Activated CD4-positive, alpha-beta memory T cell treated with anti-CD3 and anti-CD28 coated beads for 36 hours (primary cell): ENCODE measurements at regions not wholly inside any gene's neighbourhood (a gene's known extent, or its start where the extent isn't known, plus 50 kb on each side); places are given as distances from the start of the nearest gene placed in this dataset.
"Not testable (repeated sequence)": the region's sequence is repeated elsewhere in the genome, so short reads cannot be mapped to it uniquely, and the experiment has no call there.

Source experiments
- CTCF ChIA-PET: fragments of 350-600 bp; sonication (Branson Sonifier 250); formaldehyde crosslinking; loops from one replicate; lab custom pipeline; 2021; ENCODE audit warnings: antibody characterized with exemption, inconsistent platforms; lab: Charles Lee
- POLR2A ChIA-PET: fragments of 350-600 bp; sonication (Branson Sonifier 250); formaldehyde crosslinking; loops from one replicate; lab custom pipeline; 2021; ENCODE audit warnings: antibody characterized with exemption; lab: Charles Lee
- DNase-seq: peaks from one replicate; pipeline ENCODE4 v3.0.0-alpha.2; 2020
- H3K27ac Mint-ChIP-seq: one replicate; pipeline ENCODE4 v1.8.0; 2021; ENCODE audit warnings: mixed read lengths
- H3K27me3 Mint-ChIP-seq: one replicate; pipeline ENCODE4 v1.8.0; 2021; ENCODE audit warnings: mixed read lengths
- H3K36me3 Mint-ChIP-seq: one replicate; pipeline ENCODE4 v1.8.0; 2021; ENCODE audit warnings: mixed read lengths
- H3K4me1 Mint-ChIP-seq: one replicate; pipeline ENCODE4 v1.8.0; 2021; ENCODE audit warnings: low read depth, mixed read lengths
- H3K4me3 Mint-ChIP-seq: one replicate; pipeline ENCODE4 v1.8.0; 2021; ENCODE audit warnings: mild to moderate bottlenecking, mixed read lengths
- H3K9me3 Mint-ChIP-seq: one replicate; pipeline ENCODE4 v1.8.0; 2021; ENCODE audit warnings: mixed read lengths
- intact Hi-C: fragments of 100-400 bp; cut with micrococcal nuclease; formaldehyde crosslinking; loops from one replicate; pipeline ENCODE4 v1.15.1; 2023

DNA sequence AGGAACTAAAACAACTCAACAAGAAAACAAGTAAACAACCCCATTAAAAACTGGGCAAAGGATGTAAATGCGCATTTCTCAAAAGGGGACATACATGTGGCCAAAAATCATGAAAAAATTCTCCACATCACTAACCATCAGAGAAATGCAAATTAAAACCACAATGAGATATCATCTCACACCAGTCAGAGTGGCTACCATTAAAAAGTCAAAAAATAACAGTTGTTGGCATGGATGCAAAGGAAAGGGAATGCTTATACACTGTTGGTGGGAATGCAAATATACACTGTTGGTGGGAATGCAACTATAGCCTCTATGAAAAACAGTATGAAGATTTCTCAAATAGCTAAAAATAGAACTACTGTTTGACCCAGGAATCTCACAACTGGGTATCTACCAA lies 60.0 kb upstream of the LANCL2 start:
- Mint-ChIP-seq H3K4me3 (no peak overlapping the region), H3K4me1 (peaks cover 37% of the 10 kb centered on the region), H3K36me3 (no peaks in the 10 kb centered on the region), H3K27ac (no peak overlapping the region), H3K9me3 (no peaks in the 10 kb centered on the region), H3K27me3 (peaks cover 31% of the 10 kb centered on the region)
- no peak for DNase-seq
- CTCF ChIA-PET, result interaction anchor here (0.7 kb wide), 1 partner anchor 31 kb away, joined by 3 read pairs; no protein-coding TSS in a partner anchor
- POLR2A ChIA-PET, result no interaction called here
- intact Hi-C loops, result no loop called here

DNA sequence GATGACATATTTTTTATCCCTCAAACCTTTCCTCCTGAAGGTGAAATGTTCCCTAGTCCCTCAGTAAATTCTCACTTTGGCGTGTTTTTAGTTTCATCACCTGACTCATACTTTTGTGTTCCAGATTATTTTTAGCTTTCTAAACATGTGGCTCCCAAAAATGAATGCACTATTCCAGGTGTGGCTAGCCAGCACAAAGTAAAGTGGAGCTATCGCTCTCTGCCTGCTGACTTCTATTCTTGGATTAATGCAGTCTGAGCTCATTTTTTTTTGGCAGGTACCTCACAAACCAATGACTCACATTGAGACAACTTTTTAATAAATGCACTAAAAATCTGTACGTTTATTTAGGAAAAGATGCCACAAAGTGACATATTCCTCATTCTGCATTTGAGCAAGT lies 58.8 kb upstream of the LANCL2 start:
- POLR2A ChIA-PET, result no interaction called here
- Mint-ChIP-seq H3K4me1 (peaks cover 43% of the 10 kb centered on the region), H3K27ac (no peak overlapping the region)

DNA sequence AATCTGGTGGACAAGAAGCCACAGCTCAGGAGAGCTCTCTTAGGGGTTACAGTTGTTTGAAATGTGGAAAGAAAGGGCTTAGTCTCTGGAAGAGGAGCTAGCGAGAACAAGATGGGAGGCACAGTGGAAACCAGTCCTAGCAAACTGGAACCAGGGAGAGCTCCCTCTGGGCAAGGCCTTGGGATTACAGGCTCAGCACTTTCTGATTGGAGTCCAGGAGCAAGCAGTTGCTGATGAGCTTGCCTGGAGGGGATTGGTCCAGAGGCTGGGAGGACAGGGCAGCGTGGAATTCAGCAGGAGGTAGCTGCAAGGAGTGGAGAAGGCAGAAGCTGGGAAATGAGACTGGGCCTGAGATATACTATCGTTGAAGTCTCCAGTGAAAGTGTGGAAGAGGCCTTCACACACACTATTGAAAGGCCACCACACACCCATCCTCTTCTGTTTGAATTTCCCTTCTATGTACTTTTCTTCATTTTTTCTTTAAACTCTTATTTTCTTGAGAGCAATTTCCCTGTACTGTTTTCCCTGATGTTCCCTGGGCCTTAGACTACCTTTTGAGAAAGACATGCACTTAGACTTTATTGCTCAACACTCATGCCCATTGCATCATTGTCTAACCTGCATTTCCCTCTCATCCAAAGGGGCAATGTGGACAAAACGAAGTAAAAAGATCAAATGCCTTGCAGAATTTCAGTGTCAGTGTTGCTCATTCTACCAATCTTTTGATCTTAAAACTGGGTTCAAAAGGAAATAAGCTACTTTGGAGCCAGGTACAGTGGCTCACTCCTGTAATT lies 57.8 kb upstream of the LANCL2 start:
- POLR2A ChIA-PET, result interaction anchor here (3.0 to 3.7 kb wide), 2 partner anchors 58 to 226 kb away, joined by 32 to 54 read pairs; partner anchors contain the start of gene LANCL2
- Mint-ChIP-seq H3K4me3 (no peak overlapping the region), H3K27ac (no peak overlapping the region), H3K36me3 (peaks cover 2% of the 10 kb centered on the region), H3K4me1 (peaks cover 43% of the 10 kb centered on the region), H3K9me3 (peaks cover 12% of the 10 kb centered on the region), H3K27me3 (peaks cover 30% of the 10 kb centered on the region)
- CTCF ChIA-PET, result interaction anchor here (0.8 to 3.3 kb wide), 6 partner anchors 27 to 799 kb away, joined by 3 to 20 read pairs (median 4); no protein-coding TSS in a partner anchor
- intact Hi-C loops, result no loop called here
- DNase-seq, result no peak

More for the DNA sequence above, 58.8 kb upstream of the LANCL2 start:
- peaks cover 12% of the 10 kb centered on the region for H3K9me3 Mint-ChIP-seq
- DNase-seq, result no peak
- peaks cover 34% of the 10 kb centered on the region for H3K27me3 Mint-ChIP-seq
- intact Hi-C loops, result no loop called here
- CTCF ChIA-PET, result interaction anchor here (0.9 to 2.3 kb wide), 3 partner anchors 51 to 109 kb away, joined by 3 to 5 read pairs (median 3); no protein-coding TSS in a partner anchor
- H3K4me3 Mint-ChIP-seq, result no peak overlapping the region
- H3K36me3 Mint-ChIP-seq, result peaks cover 2% of the 10 kb centered on the region

DNA sequence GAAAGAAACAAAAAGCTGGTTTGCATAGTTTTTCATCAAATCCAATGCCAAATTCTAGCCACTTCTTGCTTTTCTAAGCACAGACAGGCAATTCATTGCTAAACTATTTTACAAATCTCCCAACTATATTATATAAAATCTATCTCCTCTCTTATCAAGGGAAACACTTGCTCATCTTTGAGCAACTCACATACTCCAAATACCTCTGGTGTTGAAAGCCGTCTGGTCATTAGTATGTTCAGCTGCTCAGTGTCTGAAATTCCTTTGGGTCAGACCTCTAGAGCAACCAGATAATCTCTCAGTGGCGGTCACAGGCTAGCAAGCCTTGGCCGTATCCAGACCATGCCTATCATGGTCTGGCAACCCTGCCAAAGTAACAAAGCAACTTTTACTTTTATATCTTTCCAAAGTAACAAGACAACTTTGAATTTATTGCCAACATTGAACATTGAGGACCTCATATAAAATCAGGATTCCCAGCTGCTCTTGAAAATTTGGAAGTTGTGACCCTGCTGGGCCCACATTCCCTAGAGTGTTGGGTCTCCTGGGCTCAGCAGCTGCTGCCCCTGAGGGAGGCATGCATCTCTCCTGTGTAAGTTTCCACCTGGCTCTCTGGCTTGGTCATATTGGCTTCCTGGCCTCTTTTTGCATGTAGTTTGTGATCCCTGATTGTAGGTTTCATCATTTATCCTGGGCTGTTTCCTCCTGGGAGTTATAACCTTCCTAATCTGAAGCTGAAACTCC lies 56.8 kb upstream of the LANCL2 start:
- POLR2A ChIA-PET, result interaction anchor here (0.8 to 3.7 kb wide), 14 partner anchors 40 to 313 kb away, joined by 3 to 54 read pairs (median 6); partner anchors contain the start of gene LANCL2

DNA sequence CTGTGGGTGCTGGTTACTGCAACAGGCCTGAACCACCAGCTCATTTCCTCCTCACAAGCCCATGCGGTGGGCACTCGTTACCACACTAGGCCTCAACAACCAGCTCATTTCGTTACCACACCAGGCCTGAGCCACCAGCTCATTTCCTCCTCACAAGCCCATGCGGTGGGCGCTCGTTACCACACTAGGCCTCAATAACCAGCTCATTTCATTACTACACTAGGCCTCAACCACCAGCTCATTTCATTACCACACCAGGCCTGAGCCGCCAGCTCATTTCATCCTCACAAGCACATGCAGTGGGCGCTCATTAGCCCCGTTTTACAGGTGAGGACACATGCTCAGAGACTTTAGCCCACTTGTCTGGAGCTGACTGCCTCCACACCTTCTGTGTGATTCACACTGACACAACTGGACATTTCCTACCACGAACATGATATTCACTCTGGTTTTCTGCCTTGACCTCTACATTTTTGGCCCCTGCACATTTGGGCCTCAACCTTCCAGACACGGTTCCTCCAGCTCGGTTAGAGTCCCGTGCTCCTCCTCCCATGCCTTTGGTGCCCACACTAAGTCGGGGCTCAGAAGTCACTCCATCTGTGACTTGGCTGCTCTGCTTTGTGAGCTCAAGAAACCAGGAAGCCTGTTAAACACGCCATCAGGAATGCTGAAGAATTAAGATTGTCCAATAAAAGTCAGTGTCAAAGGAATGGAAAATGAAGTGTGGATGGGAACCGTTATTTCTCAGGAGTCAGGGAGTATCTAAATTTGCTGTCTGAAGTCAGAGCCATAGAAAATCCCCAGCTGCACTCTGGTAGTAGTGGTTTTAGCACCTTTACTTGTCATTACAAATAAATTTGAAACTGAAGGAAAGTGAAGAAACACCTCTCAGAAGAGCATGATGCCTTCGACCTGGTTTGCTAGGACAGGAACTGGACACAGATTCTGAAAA lies 55.8 kb upstream of the LANCL2 start:
- DNase-seq, result peak; percentile 95
- ChIA-PET CTCF (interaction anchor here (0.7 to 3.3 kb wide), 9 partner anchors 17 to 224 kb away, joined by 3 to 20 read pairs (median 3); partner anchors contain the start of gene LANCL2), POLR2A (interaction anchor here (0.8 to 3.7 kb wide), 16 partner anchors 39 to 314 kb away, joined by 3 to 54 read pairs (median 6); partner anchors contain the start of gene LANCL2)
- Mint-ChIP-seq H3K36me3 (peaks cover 2% of the 10 kb centered on the region), H3K27me3 (peaks cover 25% of the 10 kb centered on the region), H3K9me3 (peaks cover 12% of the 10 kb centered on the region), H3K27ac (peak overlapping the region; percentile 90), H3K4me3 (peak overlapping the region; percentile 16), H3K4me1 (peaks cover 43% of the 10 kb centered on the region)
- intact Hi-C loops, result loop anchor here (1.0 to 2.0 kb wide), 9 partner anchors 39 to 550 kb away; partner anchors contain the start of genes LANCL2 and SEC61G

More for the DNA sequence above, 56.8 kb upstream of the LANCL2 start:
- Mint-ChIP-seq H3K4me1 (peaks cover 43% of the 10 kb centered on the region), H3K9me3 (peaks cover 12% of the 10 kb centered on the region), H3K27me3 (peaks cover 30% of the 10 kb centered on the region), H3K27ac (peak overlapping the region; percentile 90), H3K36me3 (peaks cover 2% of the 10 kb centered on the region), H3K4me3 (peak overlapping the region; percentile 16)
- peak; percentile 11 for DNase-seq
- CTCF ChIA-PET, result interaction anchor here (0.7 to 3.3 kb wide), 9 partner anchors 21 to 798 kb away, joined by 3 to 20 read pairs (median 3); partner anchors contain the start of gene LANCL2
- intact Hi-C loops, result loop anchor here (2.0 kb wide), 1 partner anchor 176 kb away; no protein-coding TSS in a partner anchor

DNA sequence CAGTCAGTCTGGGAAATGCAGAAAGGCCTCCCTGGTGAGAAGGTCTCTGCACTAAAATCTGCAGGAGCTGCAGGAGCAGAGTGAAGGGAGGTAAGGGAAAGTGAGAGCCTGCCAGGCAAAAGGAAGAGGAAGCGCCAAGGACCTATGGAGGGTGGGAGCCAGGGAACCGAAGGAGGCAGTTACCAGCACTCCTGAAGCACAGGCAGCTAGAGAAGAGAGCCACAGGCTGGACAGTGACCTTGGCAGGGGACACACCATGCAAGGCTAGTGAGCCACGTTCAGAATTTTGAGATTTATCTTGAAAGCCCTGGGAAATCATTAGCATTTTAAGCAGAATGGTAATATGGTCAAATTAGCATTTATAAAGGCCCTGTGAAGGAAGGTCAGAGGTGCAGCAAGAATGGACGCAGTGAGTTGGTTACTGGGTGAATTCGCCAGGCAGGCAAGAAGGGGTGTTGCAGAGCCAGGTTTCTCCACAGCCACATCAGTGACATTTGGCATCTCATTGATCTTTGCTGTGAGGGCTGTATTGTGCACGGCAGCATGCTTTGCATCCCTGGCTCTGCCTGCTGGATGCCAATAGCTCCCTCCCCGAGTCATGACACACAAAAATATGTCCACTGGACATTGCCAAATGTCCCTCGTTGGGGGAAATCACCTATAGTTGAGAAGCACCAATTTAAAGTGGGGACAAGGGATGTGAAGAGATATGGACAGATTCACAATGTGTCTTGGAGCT lies 54.7 kb upstream of the LANCL2 start:
- intact Hi-C loops, result no loop called here
- Mint-ChIP-seq H3K27me3 (peaks cover 22% of the 10 kb centered on the region), H3K4me3 (no peak overlapping the region), H3K9me3 (peaks cover 12% of the 10 kb centered on the region), H3K4me1 (peaks cover 43% of the 10 kb centered on the region), H3K27ac (no peak overlapping the region), H3K36me3 (peaks cover 2% of the 10 kb centered on the region)
- CTCF ChIA-PET, result interaction anchor here (1.1 to 3.3 kb wide), 2 partner anchors 16 to 223 kb away, joined by 3 to 20 read pairs; no protein-coding TSS in a partner anchor
- POLR2A ChIA-PET, result interaction anchor here (3.0 to 3.7 kb wide), 2 partner anchors 55 to 223 kb away, joined by 32 to 54 read pairs; partner anchors contain the start of gene LANCL2
- no peak for DNase-seq

DNA sequence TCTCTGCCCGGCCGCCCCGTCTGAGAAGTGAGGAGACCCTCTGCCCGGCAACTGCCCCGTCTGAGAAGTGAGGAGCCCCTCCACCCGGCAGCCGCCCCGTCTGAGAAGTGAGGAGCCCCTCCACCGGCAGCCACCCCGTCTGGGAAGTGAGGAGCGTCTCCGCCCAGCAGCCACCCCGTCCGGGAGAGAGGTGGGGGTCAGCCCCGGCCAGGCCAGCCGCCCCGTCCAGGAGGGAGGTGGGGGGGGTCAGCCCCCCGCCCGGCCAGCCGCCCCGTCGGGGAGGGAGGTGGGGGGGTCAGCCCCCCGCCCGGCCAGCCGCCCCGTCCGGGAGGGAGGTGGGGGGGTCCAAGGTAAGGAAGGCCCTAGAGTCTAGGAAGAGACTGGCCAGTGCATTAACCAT lies 53.2 kb upstream of the LANCL2 start:
- POLR2A ChIA-PET, H3K36me3 Mint-ChIP-seq, H3K4me3 Mint-ChIP-seq, intact Hi-C loops, CTCF ChIA-PET, H3K27ac Mint-ChIP-seq, DNase-seq: not testable (repeated sequence)
- H3K9me3 Mint-ChIP-seq, result peaks cover 12% of the 10 kb centered on the region
- H3K27me3 Mint-ChIP-seq, result peaks cover 21% of the 10 kb centered on the region
- peaks cover 36% of the 10 kb centered on the region for H3K4me1 Mint-ChIP-seq

DNA sequence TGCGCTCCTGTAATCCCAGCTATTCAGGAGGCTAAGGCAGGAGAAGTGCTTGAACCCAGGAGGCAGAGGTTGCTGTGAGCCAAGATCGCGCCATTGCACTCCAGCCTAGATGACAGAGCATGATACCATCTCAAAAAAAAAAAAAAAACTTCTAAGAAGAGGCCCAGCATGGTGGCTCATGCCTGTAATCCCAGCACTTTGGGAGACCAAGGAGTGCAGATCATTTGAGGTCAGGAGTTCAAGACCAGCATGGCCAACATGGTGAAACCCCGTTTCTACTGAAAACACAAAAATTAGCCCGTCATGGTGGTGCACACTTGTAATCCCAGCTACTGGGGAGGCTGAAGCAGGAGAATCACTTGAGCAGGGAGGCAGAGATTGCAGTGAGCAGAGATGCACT lies 51.5 kb upstream of the LANCL2 start:
- intact Hi-C loops, POLR2A ChIA-PET, DNase-seq, H3K27ac Mint-ChIP-seq, H3K36me3 Mint-ChIP-seq, H3K4me3 Mint-ChIP-seq, CTCF ChIA-PET: not testable (repeated sequence)
- peaks cover 28% of the 10 kb centered on the region for H3K27me3 Mint-ChIP-seq
- H3K4me1 Mint-ChIP-seq, result peaks cover 21% of the 10 kb centered on the region
- H3K9me3 Mint-ChIP-seq, result peaks cover 12% of the 10 kb centered on the region

DNA sequence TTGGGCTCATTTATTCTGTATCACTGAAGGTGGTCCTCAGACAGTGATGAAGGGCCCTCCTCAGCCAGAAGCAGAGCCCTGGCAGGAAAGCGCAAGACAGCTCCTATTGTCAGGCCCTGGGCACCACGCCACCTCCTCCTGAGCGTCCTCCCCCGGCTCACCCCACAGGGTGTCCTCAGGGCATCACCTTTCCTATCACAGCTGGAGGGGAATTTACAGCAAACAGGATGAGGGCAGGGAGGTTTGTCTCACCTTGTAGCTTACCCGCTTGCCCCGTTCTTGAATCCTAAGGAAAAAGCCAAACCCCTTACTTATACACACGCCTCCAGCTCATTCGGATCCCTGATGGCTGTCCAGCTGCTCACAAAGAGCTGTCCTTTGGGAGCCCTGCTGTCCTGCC lies 50.2 kb upstream of the LANCL2 start:
- peaks cover 12% of the 10 kb centered on the region for H3K9me3 Mint-ChIP-seq
- H3K4me3 Mint-ChIP-seq, result no peak overlapping the region
- intact Hi-C loops, result no loop called here
- ChIA-PET POLR2A (no interaction called here), CTCF (no interaction called here)
- DNase-seq, result no peak
- peaks cover 2% of the 10 kb centered on the region for H3K36me3 Mint-ChIP-seq
- H3K4me1 Mint-ChIP-seq, result peaks cover 8% of the 10 kb centered on the region
- peaks cover 28% of the 10 kb centered on the region for H3K27me3 Mint-ChIP-seq
- no peak overlapping the region for H3K27ac Mint-ChIP-seq
